ENCODE measurements at regions not wholly inside any gene's neighbourhood (a gene's known extent, or its start where the extent isn't known, plus 50 kb on each side); places are given as distances from the start of the nearest gene placed in this dataset.
"Not testable (repeated sequence)": the region's sequence is repeated elsewhere in the genome, so short reads cannot be mapped to it uniquely, and the experiment has no call there.

- CTCF ChIA-PET, result no interaction called here
- H3K4me1 Mint-ChIP-seq (ENCODE audit: low read depth), result no peaks in the 10 kb centered on the region
- no peaks in the 10 kb centered on the region for H3K9me3 Mint-ChIP-seq
- DNase-seq, result no peak
- intact Hi-C loops (cut with micrococcal nuclease), result no loop called here
- no peak overlapping the region for H3K27ac Mint-ChIP-seq
- ATAC-seq, result no peak
- no peaks in the 10 kb centered on the region for H3K36me3 Mint-ChIP-seq (ENCODE audit: low read depth)
- POLR2A ChIA-PET, result no interaction called here
- no peak for TF ChIP-seq CTCF (IDR thresholded peaks at IDR 0.05)
- H3K27me3 Mint-ChIP-seq, result no peaks in the 10 kb centered on the region
- H3K4me3 Mint-ChIP-seq, result no peak overlapping the region
Observed at GRCh38 chr9:115808108-115808507, 345.5 kb upstream of the PAPPA start.

- intact Hi-C loops (cut with micrococcal nuclease), result no loop called here
- peaks cover 4% of the 10 kb centered on the region for H3K9me3 Mint-ChIP-seq
- H3K27ac Mint-ChIP-seq, result no peak overlapping the region
- DNase-seq (no peak), ATAC-seq (no peak)
- H3K36me3 Mint-ChIP-seq (ENCODE audit: low read depth), result no peaks in the 10 kb centered on the region
- POLR2A ChIA-PET, result no interaction called here
- H3K27me3 Mint-ChIP-seq, result no peaks in the 10 kb centered on the region
- TF ChIP-seq CTCF (IDR thresholded peaks at IDR 0.05), result no peak
- no peaks in the 10 kb centered on the region for H3K4me1 Mint-ChIP-seq (ENCODE audit: low read depth)
- CTCF ChIA-PET, result no interaction called here
- no peak overlapping the region for H3K4me3 Mint-ChIP-seq
Observed at GRCh38 chr9:115808695-115809094, 344.9 kb upstream of the PAPPA start.

GRCh38 chr9:115810166-115810565 is 343.4 kb upstream of the PAPPA start:
- DNase-seq (no peak), ATAC-seq (no peak)
- no peak overlapping the region for H3K27ac Mint-ChIP-seq
- no peaks in the 10 kb centered on the region for H3K36me3 Mint-ChIP-seq (ENCODE audit: low read depth)
- intact Hi-C loops (cut with micrococcal nuclease), result no loop called here
- no peaks in the 10 kb centered on the region for H3K27me3 Mint-ChIP-seq
- no peak for TF ChIP-seq CTCF (IDR thresholded peaks at IDR 0.05)
- H3K9me3 Mint-ChIP-seq, result peaks cover 5% of the 10 kb centered on the region
- ChIA-PET CTCF (no interaction called here), POLR2A (no interaction called here)
- H3K4me3 Mint-ChIP-seq, result no peak overlapping the region
- no peaks in the 10 kb centered on the region for H3K4me1 Mint-ChIP-seq (ENCODE audit: low read depth)

- ATAC-seq (no peak), DNase-seq (no peak)
- Mint-ChIP-seq H3K4me1 (ENCODE audit: low read depth) (no peaks in the 10 kb centered on the region), H3K27me3 (no peaks in the 10 kb centered on the region), H3K27ac (no peak overlapping the region), H3K4me3 (no peak overlapping the region), H3K36me3 (ENCODE audit: low read depth) (no peaks in the 10 kb centered on the region), H3K9me3 (peaks cover 5% of the 10 kb centered on the region)
- CTCF ChIA-PET, result no interaction called here
- intact Hi-C loops (cut with micrococcal nuclease), result no loop called here
- POLR2A ChIA-PET, result no interaction called here
- TF ChIP-seq CTCF (IDR thresholded peaks at IDR 0.05), result no peak
Observed at GRCh38 chr9:115814081-115814480, 339.5 kb upstream of the PAPPA start.

GRCh38 chr9:115815786-115816185 is 337.8 kb upstream of the PAPPA start:
- no peaks in the 10 kb centered on the region for H3K27me3 Mint-ChIP-seq
- no peak overlapping the region for H3K4me3 Mint-ChIP-seq
- H3K27ac Mint-ChIP-seq, result no peak overlapping the region
- H3K36me3 Mint-ChIP-seq (ENCODE audit: low read depth), result no peaks in the 10 kb centered on the region
- no peak for TF ChIP-seq CTCF (IDR thresholded peaks at IDR 0.05)
- CTCF ChIA-PET, result interaction anchor here (1.1 kb wide), 1 partner anchor 222 kb away, joined by 3 read pairs; no protein-coding TSS in a partner anchor
- intact Hi-C loops (cut with micrococcal nuclease), result no loop called here
- no peak for DNase-seq
- no peak for ATAC-seq
- no peaks in the 10 kb centered on the region for H3K4me1 Mint-ChIP-seq (ENCODE audit: low read depth)
- peaks cover 5% of the 10 kb centered on the region for H3K9me3 Mint-ChIP-seq
- POLR2A ChIA-PET, result no interaction called here

- DNase-seq; H3K27me3 Mint-ChIP-seq; H3K9me3 Mint-ChIP-seq; ATAC-seq; CTCF ChIA-PET; H3K4me1 Mint-ChIP-seq (ENCODE audit: low read depth); H3K4me3 Mint-ChIP-seq; H3K27ac Mint-ChIP-seq; intact Hi-C loops (cut with micrococcal nuclease); H3K36me3 Mint-ChIP-seq (ENCODE audit: low read depth); POLR2A ChIA-PET: not testable (repeated sequence)
Observed at GRCh38 chr9:115818651-115819050, 334.9 kb upstream of the PAPPA start.

Measured in activated CD8-positive, alpha-beta T cell treated with anti-CD3 and anti-CD28 coated beads for 36 hours (primary cell).